22Rv1 (cell line): ENCODE measurements at regions not wholly inside any gene's neighbourhood (a gene's known extent, or its start where the extent isn't known, plus 50 kb on each side); places are given as distances from the start of the nearest gene placed in this dataset.
"Not testable (repeated sequence)": the region's sequence is repeated elsewhere in the genome, so short reads cannot be mapped to it uniquely, and the experiment has no call there.

Experiments
- H3K27ac ChIP-seq: fragments of 450-650 bp; 2 replicates; pipeline ENCODE4 v1.5.1; 2017
- CTCF ChIP-seq: fragments of 450-650 bp; IDR thresholded peaks from 2 replicates; pipeline ENCODE4 v1.5.1; 2017; ENCODE audit warnings: mild to moderate bottlenecking
- ZFX ChIP-seq: fragments of 450-650 bp; IDR thresholded peaks from 2 replicates; pipeline ENCODE4 v1.6.1; 2017; ENCODE audit warnings: antibody characterized with exemption, borderline replicate concordance

GRCh38 chr6:82458147-82458546 lies 94.5 kb downstream of the TPBG start:
- no peak for TF ChIP-seq ZFX
- no peak for TF ChIP-seq CTCF
- H3K27ac ChIP-seq = no peak overlapping the region

GRCh38 chr6:82458705-82459104 lies 95.1 kb downstream of the TPBG start:
- no peak overlapping the region for H3K27ac ChIP-seq

DNA sequence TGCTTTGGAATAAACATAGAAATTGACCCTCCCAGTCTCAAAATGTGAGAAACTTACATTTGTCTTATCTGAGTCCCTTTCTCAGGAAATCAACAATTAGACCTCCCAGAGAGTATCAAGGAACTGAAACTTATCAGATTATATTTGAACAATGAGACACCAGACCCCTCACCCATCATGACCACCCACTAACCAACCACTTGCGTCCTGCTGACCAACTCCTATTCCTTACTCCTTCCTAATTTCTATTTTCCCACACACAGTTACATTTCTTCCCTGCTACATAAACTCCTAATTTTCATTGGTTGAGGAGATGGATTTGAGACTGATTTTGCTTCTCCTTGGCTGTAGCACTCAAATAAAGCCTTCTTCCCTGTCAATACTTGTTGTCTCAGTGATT lies 97.9 kb downstream of the TPBG start:
- TF ChIP-seq ZFX = no peak
- no peak for TF ChIP-seq CTCF
- H3K27ac ChIP-seq = no peak overlapping the region

More at GRCh38 chr6:82458705-82459104, 95.1 kb downstream of the TPBG start:
- TF ChIP-seq CTCF (no peak), ZFX (no peak)

GRCh38 chr6:82467338-82467737 lies 103.7 kb downstream of the TPBG start:
- no peak overlapping the region for H3K27ac ChIP-seq
- TF ChIP-seq CTCF (no peak), ZFX (no peak)

- not testable (repeated sequence) for H3K27ac ChIP-seq
Observed at GRCh38 chr6:82470123-82470522, 106.5 kb downstream of the TPBG start.

DNA sequence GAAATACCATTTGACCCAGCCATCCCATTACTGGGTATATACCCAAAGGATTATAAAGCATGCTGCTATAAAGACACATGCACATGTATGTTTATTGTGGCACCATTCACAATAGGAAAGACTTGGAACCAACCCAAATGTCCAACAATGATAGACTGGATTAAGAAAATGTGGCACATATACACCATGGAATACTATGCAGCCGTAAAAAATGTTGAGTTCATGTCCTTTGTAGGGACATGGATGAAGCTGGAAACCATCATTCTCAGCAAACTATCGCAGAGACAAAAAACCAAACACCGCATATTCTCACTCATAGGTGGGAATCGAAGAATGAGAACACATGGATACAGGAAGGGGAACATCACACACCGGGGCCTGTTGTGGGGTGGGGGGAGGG lies 111.5 kb downstream of the TPBG start:
- not testable (repeated sequence) for H3K27ac ChIP-seq

DNA sequence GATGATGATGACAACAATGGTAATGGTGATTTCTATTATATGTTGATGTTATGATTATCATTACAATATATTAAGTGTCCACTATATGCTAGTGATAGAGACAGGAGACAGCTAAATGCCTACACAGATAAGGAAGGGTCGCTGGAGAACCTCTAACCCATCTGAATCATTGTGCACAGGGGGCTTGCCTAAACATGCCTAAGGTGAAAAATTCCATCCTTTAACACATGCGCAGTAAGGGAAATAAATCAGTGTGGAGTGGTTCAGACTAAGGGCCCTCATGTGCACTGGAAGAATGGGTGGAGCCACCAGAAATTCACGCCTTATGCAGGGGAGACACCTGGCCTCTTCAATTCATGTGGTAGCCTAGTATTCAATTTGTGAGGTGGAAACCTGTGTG lies 120.4 kb downstream of the TPBG start:
- H3K27ac ChIP-seq = no peak overlapping the region
- no peak for TF ChIP-seq ZFX
- TF ChIP-seq CTCF = no peak

GRCh38 chr6:82484737-82485626 lies 121.4 kb downstream of the TPBG start:
- H3K27ac ChIP-seq = no peak overlapping the region

More at GRCh38 chr6:82484737-82485626, 121.4 kb downstream of the TPBG start:
- TF ChIP-seq ZFX = no peak
- TF ChIP-seq CTCF = no peak
